Transverse colon (tissue), 3 donors: ENCODE measurements at regions not wholly inside any gene's neighbourhood (a gene's known extent, or its start where the extent isn't known, plus 50 kb on each side); places are given as distances from the start of the nearest gene placed in this dataset.

Experiments
- POLR2A ChIP-seq: fragments of 450-650 bp; IDR thresholded peaks from one replicate; pipeline ENCODE4 v1.6.1; 2016; ENCODE audit warnings: antibody characterized with exemption, mild to moderate bottlenecking, moderate library complexity
- TF ChIP-seq, protein P1 (sequence below), 5 experiments: fragments of 200-600 bp in 3 of 5; fragments of 450-650 bp in 2 of 5; sonication (generic) in 3 of 5; IDR thresholded peaks; 1 replicate in 2 of 5; 2 replicates in 3 of 5; pipeline ENCODE4 v1.5.1; 2016 to 2017; ENCODE audit warnings: antibody characterized with exemption in 5 of 5, inconsistent platforms in 3 of 5, mild to moderate bottlenecking in 2 of 5, moderate library complexity in 1 of 5

DNA sequence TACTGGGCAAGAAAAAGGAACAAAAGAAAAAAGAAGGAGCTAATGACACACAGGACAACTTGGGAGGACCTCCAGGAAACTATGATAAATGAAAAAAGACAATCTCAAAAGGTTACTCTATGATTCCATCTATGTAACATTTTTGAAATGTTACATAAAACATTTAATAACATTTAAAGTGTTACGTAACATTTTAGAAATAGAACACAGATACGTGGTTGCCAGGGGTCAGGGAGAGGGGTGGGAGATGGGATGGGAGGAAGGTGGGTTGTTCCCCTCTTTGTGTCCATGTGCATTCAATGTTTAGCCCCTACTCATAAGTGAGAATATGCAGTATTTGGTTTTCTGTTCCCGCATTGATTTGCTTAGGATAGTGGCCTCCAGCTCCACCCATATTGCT, 116.6 kb downstream of the C16orf95 start:
- no peak for TF ChIP-seq POLR2A
- TF ChIP-seq, protein P1, sequence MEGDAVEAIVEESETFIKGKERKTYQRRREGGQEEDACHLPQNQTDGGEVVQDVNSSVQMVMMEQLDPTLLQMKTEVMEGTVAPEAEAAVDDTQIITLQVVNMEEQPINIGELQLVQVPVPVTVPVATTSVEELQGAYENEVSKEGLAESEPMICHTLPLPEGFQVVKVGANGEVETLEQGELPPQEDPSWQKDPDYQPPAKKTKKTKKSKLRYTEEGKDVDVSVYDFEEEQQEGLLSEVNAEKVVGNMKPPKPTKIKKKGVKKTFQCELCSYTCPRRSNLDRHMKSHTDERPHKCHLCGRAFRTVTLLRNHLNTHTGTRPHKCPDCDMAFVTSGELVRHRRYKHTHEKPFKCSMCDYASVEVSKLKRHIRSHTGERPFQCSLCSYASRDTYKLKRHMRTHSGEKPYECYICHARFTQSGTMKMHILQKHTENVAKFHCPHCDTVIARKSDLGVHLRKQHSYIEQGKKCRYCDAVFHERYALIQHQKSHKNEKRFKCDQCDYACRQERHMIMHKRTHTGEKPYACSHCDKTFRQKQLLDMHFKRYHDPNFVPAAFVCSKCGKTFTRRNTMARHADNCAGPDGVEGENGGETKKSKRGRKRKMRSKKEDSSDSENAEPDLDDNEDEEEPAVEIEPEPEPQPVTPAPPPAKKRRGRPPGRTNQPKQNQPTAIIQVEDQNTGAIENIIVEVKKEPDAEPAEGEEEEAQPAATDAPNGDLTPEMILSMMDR (IDR thresholded peaks at IDR 0.05): no peak
